NCI-H1930 (cell line): ENCODE measurements at regions not wholly inside any gene's neighbourhood (a gene's known extent, or its start where the extent isn't known, plus 50 kb on each side); places are given as distances from the start of the nearest gene placed in this dataset.
"Not testable (repeated sequence)": the region's sequence is repeated elsewhere in the genome, so short reads cannot be mapped to it uniquely, and the experiment has no call there.

Source experiments
- DNase-seq, 2 experiments: peaks; one replicate each; lab custom pipeline; 2025; lab: John Stamatoyannopoulos, UW

DNA sequence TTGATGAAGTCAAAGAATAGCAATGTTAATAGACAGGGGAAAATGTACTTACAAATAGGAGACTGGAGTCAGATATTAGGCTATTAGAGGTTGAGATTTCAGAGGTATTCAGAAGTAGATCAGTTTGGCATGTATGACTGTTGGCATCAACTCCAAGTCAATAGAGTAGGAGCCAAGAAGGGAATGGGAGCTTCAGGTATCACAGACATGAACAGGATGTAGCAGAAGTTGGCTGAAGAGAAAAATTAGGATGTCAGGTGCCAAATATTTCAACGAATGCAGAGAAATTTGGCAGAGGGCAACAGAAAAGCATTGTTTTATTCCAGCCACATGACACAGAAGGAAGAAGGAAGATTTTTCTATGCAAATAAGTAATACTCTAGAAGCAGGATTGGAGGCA lies 69.7 kb downstream of the GLYATL1 start:
- no peak for DNase-seq

DNA sequence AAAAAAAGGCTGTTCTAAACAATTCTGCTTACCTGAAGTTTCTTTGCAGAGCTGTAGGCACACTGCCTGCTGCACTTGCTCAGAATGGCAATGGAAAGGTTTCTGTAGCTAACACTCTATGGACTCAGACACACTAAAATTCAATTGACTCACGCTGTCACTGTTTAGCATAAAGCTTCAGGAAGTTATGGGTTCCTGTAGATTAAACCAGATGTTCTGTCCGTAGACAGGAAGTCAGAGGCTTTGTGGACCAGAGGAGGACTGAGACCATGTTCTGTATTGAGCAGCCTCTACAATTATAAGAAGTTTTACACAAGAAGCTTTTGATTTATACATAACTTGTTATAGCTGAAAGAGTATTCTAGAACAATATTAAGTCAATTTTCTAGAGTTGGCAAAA lies 70.4 kb downstream of the GLYATL1 start:
- no peak for DNase-seq

DNA sequence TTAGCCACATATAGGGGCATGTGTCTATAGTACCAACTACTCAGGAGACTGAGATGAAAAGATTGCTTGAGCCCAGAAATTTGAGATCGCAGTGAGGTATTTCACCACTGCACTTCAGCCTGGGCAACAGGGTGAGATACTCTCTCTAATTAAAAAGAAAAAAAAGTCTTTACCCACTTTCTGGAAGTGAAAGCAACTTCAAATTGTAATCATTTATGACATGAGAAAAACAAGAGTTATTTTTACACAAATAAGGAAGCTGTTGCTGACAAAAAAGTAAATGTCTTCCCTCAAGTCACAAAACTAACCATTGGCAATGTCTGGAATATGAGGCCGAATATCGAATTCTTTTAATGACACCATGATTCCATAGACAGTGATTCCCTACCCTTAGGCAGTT lies 71.4 kb downstream of the GLYATL1 start:
- no peak for DNase-seq

DNA sequence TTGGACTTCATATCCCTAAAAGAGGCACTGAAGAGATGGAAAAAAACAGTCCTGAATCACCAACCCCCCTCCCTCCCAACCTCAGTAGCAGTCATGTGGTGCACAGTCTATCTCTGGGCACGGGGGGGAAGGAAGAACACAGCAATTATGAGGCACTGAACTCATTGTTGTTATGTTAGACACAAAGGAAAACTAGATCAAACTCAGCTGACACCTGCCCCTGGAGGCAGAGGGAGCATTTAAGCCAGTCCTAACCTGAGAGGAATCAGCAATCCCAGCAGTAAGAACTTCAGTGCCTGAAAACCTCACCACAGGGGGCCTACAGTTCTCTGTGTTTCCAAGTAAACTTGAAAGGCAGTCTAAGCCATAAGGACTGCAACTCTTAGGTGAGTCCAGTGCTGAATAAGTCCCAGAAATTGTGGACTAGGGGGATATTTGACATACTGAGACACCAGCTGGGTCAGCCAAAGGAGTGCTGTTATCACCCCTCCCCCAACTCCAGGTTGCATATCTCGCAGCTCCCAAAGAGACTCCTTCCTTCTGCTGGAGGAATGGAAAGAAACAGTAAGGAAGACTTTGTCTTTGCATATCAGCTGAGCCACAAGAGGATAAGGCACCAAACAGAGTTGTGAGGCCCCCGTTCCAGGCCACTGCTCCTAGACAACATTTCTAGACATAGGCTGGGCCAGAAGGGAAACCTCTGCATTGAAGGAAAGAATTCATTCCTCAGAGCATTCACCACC lies 72.5 kb downstream of the GLYATL1 start:
- no peak for DNase-seq

DNA sequence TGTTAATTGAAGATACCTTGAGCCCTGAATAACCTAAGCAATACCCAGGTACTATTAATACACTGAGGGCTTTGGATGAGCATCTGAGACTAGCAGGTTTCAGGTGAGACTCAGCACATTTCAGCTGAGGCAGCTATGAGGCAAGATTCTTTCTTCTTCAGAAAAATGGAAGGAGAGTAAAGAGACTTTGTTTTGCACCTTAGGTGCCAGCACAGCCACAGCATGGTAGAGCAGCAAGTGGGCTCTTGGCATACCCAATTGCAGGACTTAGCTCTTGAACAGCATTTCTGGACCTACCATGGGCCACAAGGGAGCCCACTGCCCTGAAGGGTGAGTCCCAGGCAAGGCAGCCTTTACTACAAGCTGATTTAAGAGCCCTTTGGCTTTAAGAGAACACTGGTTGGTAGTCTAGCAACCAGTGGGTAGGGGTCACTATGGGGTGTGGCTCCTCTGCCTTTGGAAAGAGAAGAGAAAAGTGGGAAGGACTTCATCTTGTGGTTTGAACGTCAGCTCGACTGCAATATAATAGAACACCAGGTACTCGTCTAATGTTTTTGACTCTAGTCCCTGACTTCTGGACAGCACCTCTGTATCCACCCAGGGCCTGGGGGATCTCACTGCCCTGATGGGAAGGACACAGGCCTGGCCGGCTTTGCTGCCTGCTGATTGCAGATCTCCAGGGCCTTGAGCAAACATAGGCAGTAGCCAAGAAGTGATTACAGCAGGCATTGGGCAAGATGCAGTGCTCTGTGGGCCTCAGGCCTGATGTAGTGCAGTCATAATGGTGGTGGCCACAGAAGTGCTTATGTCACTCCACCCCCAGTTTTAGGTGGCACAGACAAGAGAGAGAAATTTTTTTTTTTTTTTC lies 73.3 kb downstream of the GLYATL1 start:
- no peak for DNase-seq

DNA sequence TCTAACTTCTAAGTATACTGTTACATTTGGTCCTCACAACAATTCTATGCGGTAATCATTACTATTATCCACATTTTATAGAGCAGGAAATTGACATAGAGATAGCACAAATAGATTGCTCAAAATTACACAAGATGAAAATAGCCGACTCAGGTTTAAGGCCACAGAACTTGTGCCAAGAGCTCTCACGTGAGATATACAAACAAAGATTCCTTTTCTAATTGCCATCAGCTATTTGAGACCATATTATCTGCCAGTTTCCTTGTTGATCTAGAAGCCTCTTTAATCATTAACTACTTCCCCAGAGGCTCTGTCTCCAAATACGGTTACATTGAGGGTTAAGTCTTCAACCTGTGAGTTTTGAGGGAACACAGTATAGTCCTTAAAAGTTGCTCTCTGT lies 61.0 kb upstream of the GLYATL1B start:
- DNase-seq, result peak in 1 of 2 experiments; percentile 5

DNA sequence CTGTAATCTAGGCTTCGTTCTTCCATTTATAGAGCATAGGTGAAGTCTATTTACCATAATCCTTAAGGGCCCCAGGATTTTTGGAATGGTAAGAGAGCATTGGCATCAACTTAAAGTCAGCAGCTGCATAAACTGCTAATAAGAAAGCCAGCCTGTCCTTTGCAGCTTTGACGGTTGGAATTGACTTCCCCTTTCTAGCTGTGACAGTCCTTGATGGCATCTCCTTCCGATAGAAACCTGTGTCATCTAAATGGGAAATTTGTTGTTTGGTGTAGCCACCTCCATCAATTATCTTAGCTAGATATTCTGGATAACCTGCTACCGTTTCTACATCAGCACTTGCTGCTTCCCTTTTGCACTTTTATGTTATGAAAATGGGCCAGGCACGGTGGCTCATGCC lies 58.0 kb upstream of the GLYATL1B start:
- no peak for DNase-seq

DNA sequence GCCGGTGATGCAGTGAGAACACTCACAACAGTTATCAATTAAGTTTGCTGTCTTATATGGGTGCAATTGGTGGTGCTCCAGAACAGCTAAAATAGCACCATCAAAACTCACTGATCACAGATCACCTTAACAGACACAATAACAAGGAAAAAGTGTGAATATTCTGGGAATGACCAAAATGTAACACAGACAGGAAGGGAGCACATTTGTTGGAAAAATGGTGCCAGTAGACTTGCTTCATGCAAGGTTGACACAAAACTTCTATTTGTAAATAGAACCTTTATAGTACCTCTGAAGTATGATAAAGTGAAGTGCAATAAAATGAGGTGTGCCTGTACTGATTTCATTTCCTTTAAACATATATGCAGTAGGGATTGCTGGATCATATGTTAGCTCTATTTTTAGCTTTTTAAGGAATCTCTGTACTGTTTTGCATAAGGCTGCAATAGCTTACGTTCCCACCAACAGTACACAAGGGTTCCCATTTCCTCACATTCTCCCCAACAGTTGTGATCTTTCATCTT lies 56.7 kb upstream of the GLYATL1B start:
- no peak for DNase-seq

DNA sequence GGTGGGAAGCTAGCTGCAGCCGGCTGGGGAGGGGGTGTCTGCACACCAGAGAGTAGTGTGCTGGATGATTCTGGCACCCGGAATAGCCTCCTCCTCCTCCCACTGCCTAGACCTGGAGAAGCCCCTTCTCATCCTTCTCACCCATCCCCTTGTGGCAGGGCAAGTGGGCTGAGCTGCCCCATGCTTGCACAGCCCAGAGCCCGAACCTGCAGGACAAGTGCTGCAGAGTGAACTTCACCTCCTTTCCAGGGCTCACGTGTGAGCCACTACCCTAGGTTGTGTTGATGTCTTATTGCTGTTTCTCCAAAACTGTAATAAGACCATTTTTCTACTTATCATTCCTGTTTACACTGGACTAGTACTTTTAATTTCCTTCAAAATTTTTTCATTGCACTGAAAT lies 56.1 kb upstream of the GLYATL1B start:
- DNase-seq, result no peak

DNA sequence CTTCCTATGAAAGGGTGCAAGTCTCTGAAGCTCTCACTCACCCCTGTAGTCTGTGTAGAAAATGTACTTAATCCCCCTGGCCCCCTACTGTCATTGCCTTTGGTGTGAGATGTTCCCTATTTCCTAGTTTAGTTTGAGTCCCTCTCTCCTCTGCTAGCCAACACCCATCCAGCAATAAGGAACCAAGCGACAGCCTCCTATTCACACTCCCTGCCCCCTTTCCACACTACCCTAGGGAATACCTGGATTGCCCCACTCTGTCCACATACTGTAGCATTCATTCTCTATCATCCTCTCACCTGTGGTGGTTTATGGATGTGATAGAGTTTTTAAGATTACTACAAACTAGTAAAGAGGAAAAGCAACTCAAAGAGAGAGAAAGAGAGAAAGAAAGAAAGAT lies 54.4 kb upstream of the GLYATL1B start:
- not testable (repeated sequence) for DNase-seq
